DND-41 (cell line): ENCODE measurements at regions not wholly inside any gene's neighbourhood (a gene's known extent, or its start where the extent isn't known, plus 50 kb on each side); places are given as distances from the start of the nearest gene placed in this dataset.

Source experiments
- CTCF ChIP-seq: IDR thresholded peaks from 2 replicates; pipeline ENCODE4 v1.5.1; 2012; ENCODE audit warnings: borderline replicate concordance, low read length, moderate library complexity, mild to moderate bottlenecking; ENCODE audit not compliant: poor library complexity, severe bottlenecking; ENCODE audit errors: extremely low read depth
- EZH2 ChIP-seq: IDR thresholded peaks from 3 replicates; pipeline ENCODE4 v1.6.1; 2012; ENCODE audit warnings: borderline replicate concordance, low read depth, mild to moderate bottlenecking, moderate library complexity, low read length, inconsistent platforms; ENCODE audit not compliant: severe bottlenecking

- TF ChIP-seq CTCF = no peak
- no peak for TF ChIP-seq EZH2
These were observed 53.3 kb upstream of the UBN2 start for GRCh38 chr7:139177696-139178095.
